Inferior parietal cortex (tissue), 1 donor: ENCODE measurements at regions not wholly inside any gene's neighbourhood (a gene's known extent, or its start where the extent isn't known, plus 50 kb on each side); places are given as distances from the start of the nearest gene placed in this dataset.
"Not testable (repeated sequence)": the region's sequence is repeated elsewhere in the genome, so short reads cannot be mapped to it uniquely, and the experiment has no call there.

Experiments
- DNase-seq: peaks from one replicate; pipeline ENCODE4 v3.0.0-alpha.2; 2016; ENCODE audit errors: extremely low spot score

GRCh38 chr5:124550731-124551130 lies 195.7 kb downstream of the ZNF608 start:
- no peak for DNase-seq

- no peak for DNase-seq
Observed at GRCh38 chr5:124549891-124550436, 196.5 kb downstream of the ZNF608 start.

- DNase-seq, result no peak
Observed at GRCh38 chr5:124546643-124547042, 199.8 kb downstream of the ZNF608 start.

DNA sequence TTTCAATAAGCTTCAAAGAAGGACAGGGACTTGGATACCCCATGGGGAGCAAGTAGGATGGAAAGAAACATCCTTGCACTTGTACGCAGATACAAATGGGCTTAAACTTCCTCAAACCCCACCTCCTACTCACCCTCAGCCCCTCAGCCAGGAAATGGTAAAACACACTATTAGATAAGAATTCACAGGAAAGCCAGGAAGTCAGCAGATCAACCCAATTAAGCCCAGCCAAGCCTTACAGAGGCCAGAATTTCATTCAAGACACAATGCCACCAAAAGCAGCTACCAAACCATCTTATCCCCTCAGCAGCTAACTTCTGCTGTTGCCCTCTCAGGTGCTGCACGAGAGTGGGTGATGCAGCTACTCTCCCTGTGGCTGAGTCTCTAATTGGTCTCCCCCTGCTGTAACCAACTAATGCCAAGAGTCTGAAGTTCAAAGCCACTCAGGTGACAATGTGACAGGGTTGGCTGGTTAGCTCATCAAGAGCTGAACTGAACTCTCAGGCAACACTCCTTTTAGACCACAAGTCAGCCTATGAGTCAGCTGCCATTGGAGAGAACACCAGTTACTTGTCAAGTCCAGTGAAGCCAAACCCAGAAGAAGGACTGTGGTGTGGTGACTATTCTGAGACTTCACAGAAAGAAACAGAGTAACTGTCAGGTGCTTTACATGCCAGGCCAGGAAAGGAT lies 201.9 kb downstream of the ZNF608 start:
- DNase-seq, result no peak

DNA sequence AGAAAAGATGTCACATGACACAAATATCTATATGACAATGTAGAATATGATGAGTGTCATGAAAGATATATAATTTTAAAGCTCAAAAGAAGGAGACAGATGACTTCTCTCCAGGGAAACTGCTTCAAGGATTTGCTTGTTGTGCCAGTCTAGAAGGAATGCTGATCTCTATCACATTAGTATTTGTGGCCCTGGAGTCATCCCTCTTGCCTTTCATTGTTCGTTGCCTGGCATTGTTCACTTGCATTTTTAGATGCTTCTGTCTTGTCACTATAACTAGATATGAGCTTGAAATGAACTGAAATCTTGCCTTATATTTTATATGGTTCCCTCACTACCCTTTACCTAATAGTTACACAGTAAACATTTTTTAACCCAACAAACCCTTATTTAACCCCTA lies 207.5 kb downstream of the ZNF608 start:
- no peak for DNase-seq

DNA sequence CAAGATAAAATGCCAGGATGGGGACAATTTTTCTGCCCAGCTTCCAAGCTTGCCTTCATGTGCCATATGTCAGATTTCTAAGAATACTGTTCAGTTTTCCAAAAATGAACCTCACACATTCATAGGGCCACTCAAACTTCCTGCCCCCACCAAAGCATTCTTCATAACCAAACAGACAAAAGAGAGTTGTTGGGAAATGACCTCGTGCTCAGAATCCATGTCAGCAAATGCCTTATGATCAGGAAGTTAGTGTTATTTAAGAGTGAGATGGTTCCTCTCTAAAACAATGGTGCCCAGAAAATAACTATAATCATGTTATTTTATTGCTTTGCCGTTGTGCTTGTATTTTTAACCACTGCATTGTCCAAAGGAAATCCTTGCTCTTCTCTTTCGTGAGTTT lies 208.2 kb downstream of the ZNF608 start:
- DNase-seq, result no peak

DNA sequence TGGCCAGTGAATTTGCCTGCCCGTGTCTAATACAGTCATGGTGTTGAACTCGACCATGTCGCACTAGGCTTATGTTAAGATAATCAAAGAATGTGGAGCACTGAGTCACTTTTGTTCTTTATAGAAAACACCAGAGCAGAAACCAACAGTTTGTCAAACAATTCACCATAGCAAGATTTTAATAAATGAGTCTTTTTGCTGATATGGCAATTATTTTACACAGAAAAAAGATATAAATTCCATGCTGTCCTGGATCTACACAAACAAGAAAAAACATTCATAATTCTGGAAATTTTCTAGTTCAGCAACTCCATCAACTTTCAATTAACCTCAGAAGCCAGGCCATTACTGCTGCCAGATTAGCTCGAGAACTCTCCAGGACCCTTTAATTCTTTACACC lies 208.9 kb downstream of the ZNF608 start:
- DNase-seq, result no peak

- no peak for DNase-seq
Observed at GRCh38 chr5:124537107-124537506, 209.3 kb downstream of the ZNF608 start.

- no peak for DNase-seq
Observed at GRCh38 chr5:124536333-124536732, 210.1 kb downstream of the ZNF608 start.

GRCh38 chr5:124530916-124531315 lies 215.5 kb downstream of the ZNF608 start:
- DNase-seq, result no peak

DNA sequence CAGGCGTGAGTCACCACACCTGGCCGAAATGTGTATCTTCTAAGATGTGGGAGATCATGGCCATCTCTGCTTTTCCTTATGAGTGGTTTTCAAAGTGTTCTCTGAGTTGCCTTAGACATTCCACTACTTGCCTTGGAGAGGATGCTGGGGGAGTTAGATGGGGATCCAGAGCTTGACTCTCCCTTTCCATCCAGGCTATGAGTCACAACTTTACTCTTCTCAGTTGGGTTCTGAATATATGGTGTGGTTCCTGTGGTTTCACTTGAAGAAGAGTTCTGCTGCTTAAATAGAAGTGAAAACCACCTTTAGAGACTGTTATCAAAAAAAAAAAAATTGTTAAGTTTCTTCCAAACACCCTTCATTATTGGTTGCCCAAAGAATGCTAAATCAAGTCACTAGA lies 217.6 kb downstream of the ZNF608 start:
- no peak for DNase-seq

DNA sequence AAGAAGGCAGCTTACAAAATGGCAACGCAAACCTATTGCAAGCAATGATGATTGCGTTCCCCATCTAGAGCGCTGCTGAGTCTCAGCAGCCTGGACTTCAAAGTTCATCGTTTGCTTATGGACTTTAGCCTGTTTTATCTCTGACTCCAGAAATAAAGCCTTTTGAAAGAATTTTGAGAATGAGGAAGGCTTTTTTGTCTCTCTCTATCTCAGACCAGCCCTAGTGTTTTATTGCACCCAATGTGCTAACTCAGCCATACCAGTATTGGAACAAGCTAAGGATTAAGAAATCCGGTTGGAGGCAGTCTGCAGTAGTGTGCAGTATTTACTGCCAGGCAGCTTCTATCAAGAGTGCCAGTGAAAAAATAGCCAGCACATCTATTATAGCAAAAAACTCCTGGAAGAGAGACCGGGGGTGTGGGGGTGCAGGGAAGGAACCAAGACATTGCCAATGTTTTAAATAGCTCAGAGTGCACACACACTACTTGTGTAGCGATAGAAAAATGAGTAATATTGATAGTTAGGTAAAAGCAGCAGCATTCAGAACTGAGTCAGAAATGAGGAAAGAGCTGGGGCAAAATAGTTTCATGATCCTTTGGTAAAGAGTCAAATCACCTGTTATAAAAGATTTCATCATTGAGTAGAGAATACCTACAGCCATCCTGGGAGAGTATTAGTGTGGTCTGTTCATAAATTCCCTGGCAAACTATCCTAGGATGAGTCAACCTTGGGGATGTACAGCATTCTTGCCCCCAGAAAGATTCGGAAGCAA lies 219.0 kb downstream of the ZNF608 start:
- peak; percentile 42 for DNase-seq

- DNase-seq, result not testable (repeated sequence)
Observed at GRCh38 chr5:124526079-124526478, 220.4 kb downstream of the ZNF608 start.

- no peak for DNase-seq
Observed at GRCh38 chr5:124524552-124525232, 221.7 kb downstream of the ZNF608 start.

GRCh38 chr5:124523897-124524296 lies 222.5 kb downstream of the ZNF608 start:
- DNase-seq, result no peak

DNA sequence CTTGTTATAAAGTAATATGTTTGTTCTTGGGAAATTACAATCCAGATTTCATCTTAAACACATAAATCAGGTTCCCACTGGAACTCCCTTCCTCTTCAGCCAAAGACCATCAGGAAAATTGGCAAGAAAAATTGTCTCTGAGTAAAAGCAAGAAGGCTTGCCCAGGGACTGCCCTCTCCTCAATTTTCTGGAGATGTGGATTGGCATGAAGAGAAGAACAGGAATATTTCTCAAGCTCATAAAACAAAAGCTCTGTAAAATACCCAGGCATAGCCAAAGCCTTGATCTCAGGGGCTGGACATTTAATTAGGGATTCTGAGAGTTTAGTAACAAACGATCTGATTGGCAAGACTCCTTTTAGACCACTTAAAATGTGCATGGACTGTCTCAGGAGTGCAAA lies 223.4 kb downstream of the ZNF608 start:
- DNase-seq, result no peak

GRCh38 chr5:124521461-124522230 lies 224.8 kb downstream of the ZNF608 start:
- DNase-seq, result no peak

DNA sequence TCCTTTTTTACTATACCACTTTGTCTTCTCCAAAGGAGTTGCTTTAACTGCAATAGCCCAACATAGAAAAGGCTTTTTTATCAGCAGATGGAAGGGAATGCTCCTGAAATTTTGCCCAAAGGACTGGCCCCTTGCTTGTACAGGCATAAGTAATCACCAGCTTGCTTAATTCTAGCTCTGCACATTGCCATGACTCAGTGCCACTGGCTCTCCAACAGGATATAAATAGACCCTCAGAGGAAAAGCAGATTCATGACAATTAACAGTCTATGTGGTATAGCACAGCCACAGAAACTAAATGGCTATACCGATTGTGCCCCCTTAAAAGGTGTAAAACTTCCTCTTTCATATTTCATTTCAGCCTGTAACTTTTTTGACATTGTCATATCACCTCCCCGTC lies 227.0 kb downstream of the ZNF608 start:
- peak; percentile 30 for DNase-seq

DNA sequence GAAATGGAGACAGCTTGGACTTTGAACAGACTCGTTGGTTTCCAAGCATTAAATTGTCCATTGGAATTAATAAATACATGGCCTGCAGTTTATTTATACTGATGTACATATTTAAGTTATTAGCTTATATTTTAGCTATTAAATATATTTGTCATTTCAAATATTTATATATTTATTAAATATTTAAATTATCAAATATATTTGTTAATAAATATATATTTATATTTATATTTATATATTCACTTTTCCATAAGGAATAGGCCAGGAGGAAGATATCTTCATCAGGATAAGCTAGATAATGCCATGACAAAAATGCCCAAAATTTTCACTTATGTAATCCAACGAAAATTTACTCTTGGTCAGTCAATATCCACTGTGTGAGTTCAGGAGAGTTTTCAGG lies 229.9 kb downstream of the ZNF608 start:
- DNase-seq, result no peak

DNA sequence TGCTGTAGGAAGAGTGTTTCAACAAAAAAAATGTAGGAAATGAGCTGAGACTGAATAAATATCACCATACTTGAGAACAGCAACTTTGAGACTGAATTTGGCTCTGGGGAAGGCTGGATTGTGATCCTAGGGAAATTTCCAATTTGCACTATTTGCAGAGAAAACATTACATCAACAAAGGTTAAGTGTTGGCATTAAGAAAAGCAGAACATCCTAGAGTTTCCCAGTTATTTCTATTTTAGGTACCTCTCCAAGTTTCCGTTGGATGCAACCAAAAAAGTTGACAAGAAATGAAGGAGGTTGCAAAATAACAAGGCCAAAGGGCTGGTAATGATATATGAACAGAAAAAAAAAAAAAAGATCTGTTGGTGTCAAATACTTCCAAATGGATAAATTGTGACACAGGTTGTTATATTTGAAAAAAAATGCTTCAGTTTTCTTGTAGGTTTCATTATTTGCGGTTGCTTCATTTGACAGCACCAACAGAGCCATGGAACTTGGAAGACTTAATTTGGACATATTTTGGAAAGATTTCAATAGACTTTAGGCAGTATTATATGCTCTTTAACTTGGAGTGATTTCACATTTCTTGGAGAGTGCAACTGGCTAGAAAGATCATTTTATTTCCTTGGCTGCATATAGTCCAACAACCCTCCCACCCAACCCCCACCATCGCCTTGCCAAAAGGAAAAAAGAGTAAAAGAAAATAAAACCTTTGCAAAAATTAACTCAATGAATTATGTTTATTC lies 230.8 kb downstream of the ZNF608 start:
- DNase-seq, result no peak

DNA sequence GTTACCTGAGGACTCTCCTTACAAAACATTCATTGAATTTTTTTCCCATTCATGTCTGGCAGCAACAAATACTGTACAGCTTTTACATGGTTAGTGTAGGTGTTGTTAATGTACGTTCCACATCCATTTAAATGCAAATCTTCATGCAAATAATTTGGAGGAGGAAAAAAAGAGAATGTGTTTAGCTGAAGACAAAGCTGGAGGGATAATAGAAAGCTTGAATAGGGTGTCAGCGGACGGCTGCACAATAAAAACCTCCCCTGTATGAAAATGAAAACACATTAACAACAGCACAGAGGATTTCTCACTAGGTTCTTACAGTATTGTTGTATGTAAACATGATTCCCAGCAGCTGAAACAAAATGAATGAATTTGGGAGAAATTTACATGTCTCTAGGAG lies 231.5 kb downstream of the ZNF608 start:
- DNase-seq, result no peak
